ENCODE measurements at regions not wholly inside any gene's neighbourhood (a gene's known extent, or its start where the extent isn't known, plus 50 kb on each side); places are given as distances from the start of the nearest gene placed in this dataset.
A peak's percentile ranks its signal among the peaks of the same experiment; 100 is the strongest.

GRCh38 chr11:28636566-28636965, 528.4 kb downstream of the METTL15 start:
- DNase-seq = no peak

- no peak for DNase-seq
Measured at GRCh38 chr11:28636033-28636432, 527.8 kb downstream of the METTL15 start.

GRCh38 chr11:28632338-28632737, 524.1 kb downstream of the METTL15 start:
- DNase-seq = no peak

GRCh38 chr11:28631148-28631547, 523.0 kb downstream of the METTL15 start:
- no peak for DNase-seq

- DNase-seq = no peak
Measured at GRCh38 chr11:28629235-28629634, 521.0 kb downstream of the METTL15 start.

GRCh38 chr11:28628412-28628811, 520.2 kb downstream of the METTL15 start:
- no peak for DNase-seq

GRCh38 chr11:28627690-28628255, 519.6 kb downstream of the METTL15 start:
- no peak for DNase-seq

GRCh38 chr11:28625532-28625931, 517.3 kb downstream of the METTL15 start:
- DNase-seq = no peak

- no peak for DNase-seq
Measured at GRCh38 chr11:28621753-28622152, 513.6 kb downstream of the METTL15 start.

- no peak for DNase-seq
Measured at GRCh38 chr11:28619846-28620540, 511.8 kb downstream of the METTL15 start.

- no peak for DNase-seq
Measured at GRCh38 chr11:28618416-28618815, 510.2 kb downstream of the METTL15 start.

- no peak for DNase-seq
Measured at GRCh38 chr11:28616160-28616965, 508.2 kb downstream of the METTL15 start.

GRCh38 chr11:28615542-28615941, 507.4 kb downstream of the METTL15 start:
- no peak for DNase-seq

GRCh38 chr11:28606930-28607329, 498.7 kb downstream of the METTL15 start:
- peak in 1 of 2 experiments; percentile 6 for DNase-seq

- DNase-seq = no peak
Measured at GRCh38 chr11:28599656-28600055, 491.5 kb downstream of the METTL15 start.

GRCh38 chr11:28598531-28598930, 490.3 kb downstream of the METTL15 start:
- DNase-seq = no peak

GRCh38 chr11:28596816-28597215, 488.6 kb downstream of the METTL15 start:
- no peak for DNase-seq

GRCh38 chr11:28592141-28592540, 484.0 kb downstream of the METTL15 start:
- DNase-seq = no peak

- no peak for DNase-seq
Measured at GRCh38 chr11:28584992-28585391, 476.8 kb downstream of the METTL15 start.

- DNase-seq = no peak
Measured at GRCh38 chr11:28582506-28582905, 474.3 kb downstream of the METTL15 start.

- no peak for DNase-seq
Measured at GRCh38 chr11:28581286-28582242, 473.4 kb downstream of the METTL15 start.

- DNase-seq = no peak
Measured at GRCh38 chr11:28571371-28571770, 463.2 kb downstream of the METTL15 start.

GRCh38 chr11:28569106-28569505, 460.9 kb downstream of the METTL15 start:
- DNase-seq = no peak
